ENCODE measurements at regions not wholly inside any gene's neighbourhood (a gene's known extent, or its start where the extent isn't known, plus 50 kb on each side); places are given as distances from the start of the nearest gene placed in this dataset.

GRCh38 chr14:48973151-48973550 lies 613.0 kb downstream of the RPS29 start (continued):
- TF ChIP-seq, protein P1, sequence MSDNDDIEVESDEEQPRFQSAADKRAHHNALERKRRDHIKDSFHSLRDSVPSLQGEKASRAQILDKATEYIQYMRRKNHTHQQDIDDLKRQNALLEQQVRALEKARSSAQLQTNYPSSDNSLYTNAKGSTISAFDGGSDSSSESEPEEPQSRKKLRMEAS (IDR thresholded peaks at IDR 0.05; ENCODE audit: low read depth) = no peak

DNA sequence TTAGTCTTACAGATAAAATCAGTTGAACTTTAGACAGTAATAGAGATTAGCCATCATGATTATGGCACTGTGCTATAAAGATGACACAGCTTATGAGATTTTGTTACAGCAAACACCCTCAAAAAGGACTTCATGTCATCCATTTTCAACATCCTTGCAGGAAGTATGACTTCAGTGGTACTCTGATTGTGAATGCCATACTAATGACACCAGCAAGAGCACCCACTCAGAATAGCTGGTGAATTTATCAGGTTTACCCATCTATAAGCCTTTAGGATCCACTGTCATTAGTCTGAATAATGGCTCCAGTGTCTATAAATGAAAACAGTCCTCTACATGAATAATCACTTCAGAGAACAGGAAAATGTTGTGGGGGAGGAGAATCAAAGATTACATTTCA lies 615.2 kb downstream of the RPS29 start:
- no peaks in the 10 kb centered on the region for H4K20me1 ChIP-seq (ENCODE audit: insufficient read depth)
- H3K36me3 ChIP-seq (replicated peaks in 1 of 2; ENCODE audit: control insufficient read depth in 1 of 2, insufficient read depth in 2 of 2, low read length in 1 of 2) = no peaks in the 10 kb centered on the region
- peaks cover 0 to 8% of the 10 kb centered on the region in 2 experiments; a peak in 1 of 4 replicates for H3K4me1 ChIP-seq (ENCODE audit: control insufficient read depth in 1 of 2, insufficient read depth in 2 of 2, low read depth in 1 of 2, low read length in 1 of 2)
- no peak overlapping the region for H3K4me3 ChIP-seq (ENCODE audit: low read depth in 2 of 2, low read length in 1 of 2)
- no peak overlapping the region for H3K9ac ChIP-seq
- no peaks in the 10 kb centered on the region for H3K79me2 ChIP-seq (ENCODE audit: insufficient read depth)
- DNase-seq = peak; percentile 2
- no peak overlapping the region for H2AFZ ChIP-seq (ENCODE audit: low read depth)
- H3K4me2 ChIP-seq = 0 out of 2 replicates have a peak overlapping the region, but pooled peaks have one; percentile 33
- no peak for TF ChIP-seq RFX5 (IDR thresholded peaks at IDR 0.05; ENCODE audit: low read length)
- TF ChIP-seq TEAD4 (IDR thresholded peaks at IDR 0.05; ENCODE audit: borderline replicate concordance, insufficient read depth) = peak; percentile 67; the same call in 1 of the 2 replicates
- peak; percentile 3; the same call in 1 of the 2 replicates for TF ChIP-seq FOSL2 (IDR thresholded peaks at IDR 0.05; ENCODE audit: borderline replicate concordance, low read depth)
- TF ChIP-seq JUND (IDR thresholded peaks at IDR 0.05) = peak; percentile 55
- no peak for TF ChIP-seq RCOR1 (IDR thresholded peaks at IDR 0.05; ENCODE audit: low read length)
- TF ChIP-seq EP300 (IDR thresholded peaks at IDR 0.05; ENCODE audit: borderline replicate concordance in 1 of 2, low read depth in 1 of 2, low read length in 1 of 2) = peak in 1 of 2 experiments; percentile 59; a peak in 1 of 4 replicates
- TF ChIP-seq, protein P2, sequence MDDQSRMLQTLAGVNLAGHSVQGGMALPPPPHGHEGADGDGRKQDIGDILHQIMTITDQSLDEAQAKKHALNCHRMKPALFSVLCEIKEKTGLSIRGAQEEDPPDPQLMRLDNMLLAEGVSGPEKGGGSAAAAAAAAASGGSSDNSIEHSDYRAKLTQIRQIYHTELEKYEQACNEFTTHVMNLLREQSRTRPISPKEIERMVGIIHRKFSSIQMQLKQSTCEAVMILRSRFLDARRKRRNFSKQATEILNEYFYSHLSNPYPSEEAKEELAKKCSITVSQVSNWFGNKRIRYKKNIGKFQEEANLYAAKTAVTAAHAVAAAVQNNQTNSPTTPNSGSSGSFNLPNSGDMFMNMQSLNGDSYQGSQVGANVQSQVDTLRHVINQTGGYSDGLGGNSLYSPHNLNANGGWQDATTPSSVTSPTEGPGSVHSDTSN (IDR thresholded peaks at IDR 0.05) = peak; percentile 87
- TF ChIP-seq TCF12 (IDR thresholded peaks at IDR 0.05) = peak; percentile 75
- H3K9me3 ChIP-seq = no peaks in the 10 kb centered on the region
- ChIA-PET POLR2A (no interaction called here), CTCF (no interaction called here)
- H3K27me3 ChIP-seq (ENCODE audit: insufficient read depth) = no peaks in the 10 kb centered on the region
- H3K9me2 ChIP-seq = no peaks in the 10 kb centered on the region
- H3K27ac ChIP-seq (ENCODE audit: low read depth in 2 of 2, low read length in 1 of 2) = peak overlapping the region in 1 of 2 experiments; percentile 67; a peak in 2 of 4 replicates
- peaks cover 4% of the 10 kb centered on the region for H3F3A ChIP-seq (replicated peaks; ENCODE audit: insufficient read depth)

- Histone ChIP-seq H3K9me2 (no peaks in the 10 kb centered on the region), H3K4me2 (no peak overlapping the region), H3K4me3 (ENCODE audit: low read depth in 2 of 2, low read length in 1 of 2) (no peak overlapping the region), H2AFZ (ENCODE audit: low read depth) (no peak overlapping the region), H3K36me3 (replicated peaks in 1 of 2; ENCODE audit: control insufficient read depth in 1 of 2, insufficient read depth in 2 of 2, low read length in 1 of 2) (no peaks in the 10 kb centered on the region), H4K20me1 (ENCODE audit: insufficient read depth) (no peaks in the 10 kb centered on the region), H3F3A (replicated peaks; ENCODE audit: insufficient read depth) (peaks cover 4% of the 10 kb centered on the region), H3K9ac (no peak overlapping the region), H3K4me1 (ENCODE audit: control insufficient read depth in 1 of 2, insufficient read depth in 2 of 2, low read depth in 1 of 2, low read length in 1 of 2) (peaks cover 0 to 8% of the 10 kb centered on the region in 2 experiments; a peak in 1 of 4 replicates), H3K79me2 (ENCODE audit: insufficient read depth) (no peaks in the 10 kb centered on the region), H3K27ac (ENCODE audit: low read depth in 2 of 2, low read length in 1 of 2) (no peak overlapping the region), H3K9me3 (no peaks in the 10 kb centered on the region), H3K27me3 (ENCODE audit: insufficient read depth) (no peaks in the 10 kb centered on the region)
- POLR2A ChIA-PET = no interaction called here
- no peak for DNase-seq
- no peak for TF ChIP-seq TAF1 (IDR thresholded peaks at IDR 0.05; ENCODE audit: borderline replicate concordance, low read depth, low read length)
- no peak for TF ChIP-seq FOXM1 (IDR thresholded peaks at IDR 0.05; ENCODE audit: low read depth)
- TF ChIP-seq JUND (IDR thresholded peaks at IDR 0.05) = 0 out of 2 replicates have a peak, but pooled peaks have one; percentile 10
- no peak for TF ChIP-seq RCOR1 (IDR thresholded peaks at IDR 0.05; ENCODE audit: low read length)
- no peak for TF ChIP-seq NFIC (IDR thresholded peaks at IDR 0.05; ENCODE audit: borderline replicate concordance)
- no peak for TF ChIP-seq RAD21 (IDR thresholded peaks at IDR 0.05; ENCODE audit: low read length)
- no peak for TF ChIP-seq RFX5 (IDR thresholded peaks at IDR 0.05; ENCODE audit: low read length)
- no peak for TF ChIP-seq FOXJ3 (CRISPR knock-in tag; IDR thresholded peaks at IDR 0.05)
- CTCF ChIA-PET = no interaction called here
- WGBS (ENCODE audit: low lambda C conversion rate) = 8% methylated on average over 3 of the region's 3 CpGs
These were observed 618.8 kb downstream of the RPS29 start for GRCh38 chr14:48967419-48967818.

All from SK-N-SH (cell line).